NB4 (cell line): ENCODE measurements at regions not wholly inside any gene's neighbourhood (a gene's known extent, or its start where the extent isn't known, plus 50 kb on each side); places are given as distances from the start of the nearest gene placed in this dataset.

Experiments
- CTCF ChIP-seq: IDR thresholded peaks from one replicate; pipeline ENCODE4 v1.5.1; 2012; ENCODE audit warnings: low read depth, low read length
- POLR2A ChIP-seq: IDR thresholded peaks from 2 replicates; pipeline ENCODE4 v1.6.1; 2011; ENCODE audit warnings: mild to moderate bottlenecking; ENCODE audit not compliant: insufficient read length; ENCODE audit errors: extremely low read depth

- TF ChIP-seq CTCF (no peak), POLR2A (no peak)
Observed at GRCh38 chr6:67646550-67646949, 988.5 kb upstream of the ADGRB3 start.
